GM18951 (cell line): ENCODE measurements at regions not wholly inside any gene's neighbourhood (a gene's known extent, or its start where the extent isn't known, plus 50 kb on each side); places are given as distances from the start of the nearest gene placed in this dataset.

ENCODE experiments used
- POLR2A ChIP-seq: IDR thresholded peaks from 4 replicates; pipeline ENCODE4 v1.6.1; 2011; ENCODE audit warnings: mild to moderate bottlenecking; ENCODE audit not compliant: insufficient read length, insufficient read depth; ENCODE audit errors: extremely low read depth
- in situ Hi-C: fragments of 300-500 bp; cut with MboI; formaldehyde crosslinking; loops from one replicate; pipeline ENCODE4 v1.12.0; 2022; ENCODE audit warnings: low sequenced_read_pairs, mixed read lengths, inconsistent platforms; ENCODE audit not compliant: unreplicated experiment

GRCh38 chr21:23804866-23805265 lies 1802.4 kb downstream of the MRPL39 start:
- no peak for TF ChIP-seq POLR2A
- in situ Hi-C loops, result no loop called here

GRCh38 chr21:23801292-23801691 lies 1806.0 kb downstream of the MRPL39 start:
- TF ChIP-seq POLR2A, result no peak

GRCh38 chr21:23799376-23799775 lies 1807.9 kb downstream of the MRPL39 start:
- in situ Hi-C loops, result no loop called here
- no peak for TF ChIP-seq POLR2A

More at GRCh38 chr21:23801292-23801691, 1806.0 kb downstream of the MRPL39 start:
- in situ Hi-C loops, result no loop called here

DNA sequence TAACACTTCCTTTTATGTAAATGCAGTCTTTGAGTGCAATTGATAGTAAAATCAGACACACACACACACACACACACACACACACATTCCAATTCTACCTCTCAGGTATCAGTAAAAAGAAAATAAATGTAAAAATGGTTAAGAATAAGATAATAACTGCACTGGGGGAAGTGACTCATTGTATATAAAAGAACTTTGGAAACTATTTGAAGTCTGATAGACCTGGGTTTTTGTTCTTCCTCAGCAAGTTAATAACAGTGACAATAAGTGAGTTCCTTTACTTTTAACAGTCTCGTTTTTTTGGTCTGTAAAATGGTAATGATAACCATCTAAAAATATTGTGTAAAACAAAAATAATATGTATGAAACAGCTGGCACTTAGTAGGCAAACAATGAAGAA lies 1815.0 kb downstream of the MRPL39 start:
- TF ChIP-seq POLR2A, result no peak

GRCh38 chr21:23789864-23790263 lies 1817.4 kb downstream of the MRPL39 start:
- in situ Hi-C loops, result no loop called here
- TF ChIP-seq POLR2A, result no peak

More for the DNA sequence above, 1815.0 kb downstream of the MRPL39 start:
- in situ Hi-C loops, result no loop called here

- in situ Hi-C loops, result no loop called here
- TF ChIP-seq POLR2A, result no peak
Measured at GRCh38 chr21:23780326-23780725, 1827.0 kb downstream of the MRPL39 start.

DNA sequence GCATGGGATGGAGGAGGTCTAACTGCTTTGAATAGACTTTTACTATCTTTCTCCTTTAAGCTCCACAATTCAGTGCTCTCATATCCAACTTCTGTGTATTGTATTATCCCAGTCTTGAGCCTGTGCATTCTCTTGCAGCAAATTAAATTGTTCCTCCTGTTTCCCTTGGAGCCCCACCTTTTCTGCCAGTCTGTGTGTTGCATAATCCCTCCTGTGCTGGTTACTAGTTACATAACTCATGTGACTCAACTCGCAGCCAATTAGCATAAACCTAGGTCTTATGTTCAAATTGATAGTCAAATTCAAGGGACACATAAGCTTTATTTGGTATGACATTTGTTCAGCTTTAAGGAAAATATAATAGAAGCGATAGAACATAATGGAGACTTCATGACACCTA lies 1863.5 kb downstream of the MRPL39 start:
- in situ Hi-C loops, result no loop called here
- no peak for TF ChIP-seq POLR2A

GRCh38 chr21:23740463-23740862 lies 1866.8 kb downstream of the MRPL39 start:
- TF ChIP-seq POLR2A, result no peak
- in situ Hi-C loops, result no loop called here

DNA sequence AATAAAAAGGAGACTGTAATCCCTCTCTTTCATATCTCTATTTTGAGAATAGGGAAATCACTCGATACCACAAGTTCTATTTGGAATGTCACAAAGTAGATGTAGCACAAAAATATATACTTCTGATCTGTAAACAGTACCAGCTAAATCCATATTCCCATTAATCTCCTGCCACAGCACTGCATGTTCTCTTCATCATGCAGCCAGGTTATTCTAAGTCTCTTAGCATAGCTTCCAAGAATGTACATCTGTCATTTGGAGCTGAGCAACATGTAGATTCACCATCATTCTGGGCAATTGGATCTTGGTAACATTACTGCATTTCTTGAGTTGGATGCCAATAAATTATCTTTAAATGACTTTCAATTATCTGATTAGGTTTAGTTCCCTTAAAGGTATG lies 1874.5 kb downstream of the MRPL39 start:
- TF ChIP-seq POLR2A, result no peak
- in situ Hi-C loops, result no loop called here

DNA sequence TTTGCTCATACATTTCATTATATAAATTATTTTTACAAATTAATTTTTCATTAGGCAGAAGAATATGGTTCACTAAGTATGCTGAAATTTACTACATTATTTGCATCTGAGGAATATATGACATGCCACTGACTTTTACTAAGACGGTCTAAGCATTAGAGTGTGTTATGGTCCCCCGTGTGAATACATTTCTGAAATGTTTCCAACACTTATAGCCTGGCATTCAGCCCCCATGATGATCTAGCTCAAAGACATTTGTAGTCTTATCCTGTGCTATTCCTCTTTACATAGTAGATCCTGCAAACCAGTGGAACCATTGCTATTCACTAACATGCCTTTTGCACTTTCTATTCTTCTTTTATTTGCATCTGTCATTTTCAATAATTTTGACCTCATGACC lies 1878.0 kb downstream of the MRPL39 start:
- in situ Hi-C loops, result no loop called here
- TF ChIP-seq POLR2A, result no peak

- in situ Hi-C loops, result no loop called here
- TF ChIP-seq POLR2A, result no peak
Measured at GRCh38 chr21:23725576-23725975, 1881.7 kb downstream of the MRPL39 start.

DNA sequence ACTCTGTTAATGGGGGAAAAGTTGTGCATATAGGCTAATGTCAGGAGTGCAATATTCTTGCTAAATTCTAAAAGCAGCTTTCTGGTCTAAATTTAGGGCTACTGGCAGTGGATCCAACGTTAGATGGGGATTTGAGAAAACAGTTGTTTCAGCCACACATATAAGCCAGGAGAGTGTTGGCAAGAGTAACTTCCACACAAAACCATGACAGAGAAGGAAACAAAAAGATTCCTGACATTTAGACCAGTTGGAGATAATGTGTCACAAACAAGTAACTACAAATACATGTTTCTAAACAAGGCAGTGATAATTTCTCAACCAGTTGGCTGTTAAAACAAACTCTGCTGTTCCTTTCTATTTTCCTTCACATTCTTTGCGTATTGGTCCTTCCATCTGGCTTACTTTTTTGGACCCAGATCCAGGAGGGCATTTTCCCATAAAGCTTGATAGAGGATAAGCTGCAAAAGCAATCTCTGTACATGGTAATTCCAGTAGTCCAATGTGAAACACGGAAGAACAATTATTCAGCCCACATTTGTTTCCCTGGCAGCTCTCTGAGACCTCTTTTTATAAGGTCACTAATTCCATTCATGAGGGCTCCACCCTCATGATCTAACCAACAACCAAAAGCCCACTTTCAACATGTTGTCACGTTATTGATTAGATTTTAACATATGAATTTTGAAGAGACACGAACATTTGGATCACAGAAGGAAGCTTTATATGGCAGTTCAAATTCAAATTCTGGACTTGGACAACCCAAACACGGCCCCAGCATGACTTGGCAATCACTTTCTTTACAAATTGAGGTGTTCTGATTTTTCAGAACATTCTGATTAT lies 1888.6 kb downstream of the MRPL39 start:
- in situ Hi-C loops, result no loop called here
- no peak for TF ChIP-seq POLR2A

- no peak for TF ChIP-seq POLR2A
- in situ Hi-C loops, result no loop called here
Measured at GRCh38 chr21:23712166-23712565, 1895.1 kb downstream of the MRPL39 start.

DNA sequence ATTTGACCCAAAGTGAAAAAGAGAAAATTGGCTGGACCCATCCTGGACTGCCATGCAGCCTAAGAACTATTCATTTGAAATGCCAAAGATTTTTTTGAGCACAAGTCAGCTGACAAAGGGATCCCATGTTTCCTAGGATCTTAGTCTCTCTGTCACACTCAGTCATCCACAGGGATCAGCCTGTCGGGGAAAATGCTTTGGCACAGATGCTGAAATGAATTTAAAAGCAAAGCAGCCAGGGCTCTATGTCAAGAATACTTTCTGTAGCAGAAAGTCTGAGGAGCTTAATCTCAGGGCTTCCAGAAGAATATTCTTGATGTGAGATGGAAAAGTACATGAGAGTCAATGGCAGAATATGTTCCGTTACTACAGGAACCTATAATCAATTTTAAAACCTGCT lies 1900.8 kb downstream of the MRPL39 start:
- TF ChIP-seq POLR2A, result no peak
- in situ Hi-C loops, result no loop called here
